Gastroesophageal sphincter (tissue), 4 donors: ENCODE measurements at regions not wholly inside any gene's neighbourhood (a gene's known extent, or its start where the extent isn't known, plus 50 kb on each side); places are given as distances from the start of the nearest gene placed in this dataset.

Experiments used
- ATAC-seq: fragments of 150-250 bp; one replicate; pipeline ENCODE4 v1.9.1; 2016; ENCODE audit warnings: mild to moderate bottlenecking, moderate library complexity
- H3K27ac ChIP-seq, 4 donors: fragments of 200-600 bp; sonication (generic) in 3 of 4; 1 replicate in 3 of 4; 2 replicates in 1 of 4; pipeline ENCODE4 v1.5.1; 2016 to 2019
- H3K27me3 ChIP-seq: fragments of 200-600 bp; sonication (generic); one replicate; pipeline ENCODE4 v1.5.1; 2019
- H3K36me3 ChIP-seq, 2 donors: fragments of 200-600 bp; sonication (generic); one replicate each; pipeline ENCODE4 v1.5.1; 2019; ENCODE audit warnings: control low read depth in 1 of 2
- H3K4me1 ChIP-seq, 3 donors: fragments of 200-600 bp; sonication (generic); 1 replicate in 2 of 3; 2 replicates in 1 of 3; pipeline ENCODE4 v1.5.1; 2016 to 2019; ENCODE audit warnings: control low read depth in 2 of 3
- H3K4me3 ChIP-seq, 2 donors: fragments of 200-600 bp; sonication (generic); one replicate each; pipeline ENCODE4 v1.5.1; 2019; ENCODE audit warnings: mild to moderate bottlenecking in 1 of 2, moderate library complexity in 1 of 2
- H3K9me3 ChIP-seq, 3 donors: fragments of 200-600 bp; sonication (generic); one replicate each; pipeline ENCODE4 v1.5.1; 2017 to 2019; ENCODE audit warnings: control low read depth in 2 of 3
- EP300 ChIP-seq: sonication (generic); formaldehyde crosslinking; IDR thresholded peaks from one replicate; pipeline ENCODE4 v1.6.1; 2017; ENCODE audit warnings: antibody characterized with exemption, mild to moderate bottlenecking
- POLR2A ChIP-seq, 2 donors: fragments of 450-650 bp; IDR thresholded peaks; one replicate each; pipeline ENCODE4 v1.6.1; 2017; ENCODE audit warnings: antibody characterized with exemption in 2 of 2, mild to moderate bottlenecking in 2 of 2, moderate library complexity in 1 of 2
- POLR2AphosphoS5 ChIP-seq: sonication (generic); formaldehyde crosslinking; IDR thresholded peaks from one replicate; pipeline ENCODE4 v1.6.1; 2017; ENCODE audit warnings: antibody characterized with exemption
- WGBS, 2 donors: methylation state at CpG; one replicate each; pipeline ENCODE4 v1.1.5; 2018; ENCODE audit warnings: low coverage in 1 of 2; 5-methylcytosine and 5-hydroxymethylcytosine counted together
- TF ChIP-seq, protein P1 (sequence below), 4 experiments: fragments of 200-600 bp in 2 of 4; fragments of 450-650 bp in 2 of 4; sonication (generic) in 1 of 4; IDR thresholded peaks; one replicate each; pipeline ENCODE4 v1.5.1; 2017 to 2019; ENCODE audit warnings: antibody characterized with exemption in 4 of 4, mild to moderate bottlenecking in 2 of 4, moderate library complexity in 2 of 4

DNA sequence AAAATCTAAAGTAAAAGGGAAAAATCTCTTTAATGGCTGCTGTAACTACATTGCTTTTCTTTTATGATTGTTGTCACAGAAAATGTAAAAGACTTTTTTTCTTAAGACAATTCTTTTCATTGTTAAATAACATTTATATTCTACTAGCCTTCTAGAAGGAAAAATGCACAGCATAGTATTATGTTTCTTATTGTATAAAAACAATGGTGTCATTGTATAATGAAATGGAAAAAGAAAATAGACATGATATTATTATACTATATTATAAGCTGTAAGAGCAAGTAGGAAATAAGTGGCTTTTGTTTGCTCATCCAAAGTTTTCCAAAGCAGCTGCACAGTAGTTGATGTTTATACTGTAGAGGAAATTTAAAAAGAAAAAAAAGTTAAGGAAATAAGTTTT is 1021.7 kb downstream of the EFNA5 start:
- no peak overlapping the region for H3K27ac ChIP-seq
- peaks cover 0 to 5% (median 0%) of the 10 kb centered on the region in 3 donors for H3K9me3 ChIP-seq
- H3K4me3 ChIP-seq = no peak overlapping the region
- H3K4me1 ChIP-seq = no peaks in the 10 kb centered on the region
- no peak for ATAC-seq
- H3K27me3 ChIP-seq = no peaks in the 10 kb centered on the region
- H3K36me3 ChIP-seq = no peaks in the 10 kb centered on the region
- TF ChIP-seq, protein P1, sequence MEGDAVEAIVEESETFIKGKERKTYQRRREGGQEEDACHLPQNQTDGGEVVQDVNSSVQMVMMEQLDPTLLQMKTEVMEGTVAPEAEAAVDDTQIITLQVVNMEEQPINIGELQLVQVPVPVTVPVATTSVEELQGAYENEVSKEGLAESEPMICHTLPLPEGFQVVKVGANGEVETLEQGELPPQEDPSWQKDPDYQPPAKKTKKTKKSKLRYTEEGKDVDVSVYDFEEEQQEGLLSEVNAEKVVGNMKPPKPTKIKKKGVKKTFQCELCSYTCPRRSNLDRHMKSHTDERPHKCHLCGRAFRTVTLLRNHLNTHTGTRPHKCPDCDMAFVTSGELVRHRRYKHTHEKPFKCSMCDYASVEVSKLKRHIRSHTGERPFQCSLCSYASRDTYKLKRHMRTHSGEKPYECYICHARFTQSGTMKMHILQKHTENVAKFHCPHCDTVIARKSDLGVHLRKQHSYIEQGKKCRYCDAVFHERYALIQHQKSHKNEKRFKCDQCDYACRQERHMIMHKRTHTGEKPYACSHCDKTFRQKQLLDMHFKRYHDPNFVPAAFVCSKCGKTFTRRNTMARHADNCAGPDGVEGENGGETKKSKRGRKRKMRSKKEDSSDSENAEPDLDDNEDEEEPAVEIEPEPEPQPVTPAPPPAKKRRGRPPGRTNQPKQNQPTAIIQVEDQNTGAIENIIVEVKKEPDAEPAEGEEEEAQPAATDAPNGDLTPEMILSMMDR (IDR thresholded peaks at IDR 0.05) = no peak
- TF ChIP-seq EP300 (no peak), POLR2A (IDR thresholded peaks at IDR 0.05) (no peak), POLR2AphosphoS5 (no peak)

DNA sequence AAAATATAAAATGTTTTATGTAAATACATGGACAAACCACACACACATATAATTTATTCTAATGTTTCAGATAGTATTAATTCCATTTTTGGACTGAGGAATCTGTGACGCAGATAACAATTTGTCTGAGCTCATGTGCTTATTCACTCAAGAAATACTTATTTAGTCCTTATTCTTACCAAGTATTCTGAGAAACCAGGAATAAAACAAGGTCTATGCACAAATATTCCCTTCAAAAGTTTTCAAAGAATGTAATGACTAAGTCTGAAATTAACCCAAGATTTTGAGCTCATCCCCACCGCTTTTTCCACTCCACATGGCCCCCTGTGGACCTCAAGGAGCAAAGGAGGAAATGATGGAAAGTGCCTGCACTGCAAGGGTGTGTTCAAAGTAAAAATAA is 1022.3 kb downstream of the EFNA5 start:
- Histone ChIP-seq H3K9me3 (no peaks in the 10 kb centered on the region), H3K36me3 (no peaks in the 10 kb centered on the region), H3K4me3 (no peak overlapping the region), H3K27me3 (no peaks in the 10 kb centered on the region), H3K4me1 (no peaks in the 10 kb centered on the region), H3K27ac (no peak overlapping the region)
- TF ChIP-seq, protein P1 (IDR thresholded peaks at IDR 0.05) = no peak
- no peak for TF ChIP-seq POLR2AphosphoS5
- no peak for TF ChIP-seq POLR2A (IDR thresholded peaks at IDR 0.05)
- no peak for TF ChIP-seq EP300
- WGBS, 2 donors = 80 to 95% methylated on average over 2 of the region's 2 CpGs
- no peak for ATAC-seq

GRCh38 chr5:106646106-106646505 is 1024.6 kb downstream of the EFNA5 start:
- Histone ChIP-seq H3K36me3 (no peaks in the 10 kb centered on the region), H3K4me3 (no peak overlapping the region), H3K27ac (no peak overlapping the region), H3K9me3 (no peaks in the 10 kb centered on the region), H3K4me1 (no peaks in the 10 kb centered on the region), H3K27me3 (no peaks in the 10 kb centered on the region)
- 91 to 100% methylated on average over 1 of the region's 1 CpG for WGBS, 2 donors
- TF ChIP-seq POLR2A (IDR thresholded peaks at IDR 0.05) (no peak), POLR2AphosphoS5 (no peak), EP300 (no peak)
- TF ChIP-seq, protein P1 (IDR thresholded peaks at IDR 0.05) = no peak
- ATAC-seq = no peak

DNA sequence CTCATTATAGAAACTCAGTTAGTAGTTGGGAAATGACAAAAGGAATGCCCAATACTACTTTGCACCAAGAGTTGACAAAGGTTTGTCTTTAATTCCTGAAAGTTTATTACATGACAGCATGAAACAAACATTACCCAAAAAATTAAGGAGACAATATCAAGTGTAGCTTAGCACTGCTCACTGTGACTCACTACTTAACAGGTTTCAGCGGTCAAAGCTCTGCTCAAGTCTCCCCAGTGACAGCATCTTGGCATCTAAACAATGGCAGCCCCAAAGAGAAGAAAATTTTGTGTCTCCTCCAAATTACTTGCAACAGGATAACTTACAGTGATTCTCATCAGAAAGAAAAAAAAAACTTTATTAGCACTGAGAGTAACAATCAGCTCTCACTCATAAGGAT is 1030.2 kb downstream of the EFNA5 start:
- ATAC-seq = no peak
- no peak for TF ChIP-seq POLR2AphosphoS5
- no peak for TF ChIP-seq EP300
- TF ChIP-seq, protein P1 (IDR thresholded peaks at IDR 0.05) = no peak
- no peak for TF ChIP-seq POLR2A (IDR thresholded peaks at IDR 0.05)
- no peaks in the 10 kb centered on the region for H3K9me3 ChIP-seq
- WGBS, 2 donors = 75 to 78% methylated on average over 1 of the region's 1 CpG
- no peak overlapping the region for H3K4me3 ChIP-seq
- H3K27ac ChIP-seq = no peak overlapping the region
- no peaks in the 10 kb centered on the region for H3K36me3 ChIP-seq
- no peaks in the 10 kb centered on the region for H3K4me1 ChIP-seq
- H3K27me3 ChIP-seq = no peaks in the 10 kb centered on the region

DNA sequence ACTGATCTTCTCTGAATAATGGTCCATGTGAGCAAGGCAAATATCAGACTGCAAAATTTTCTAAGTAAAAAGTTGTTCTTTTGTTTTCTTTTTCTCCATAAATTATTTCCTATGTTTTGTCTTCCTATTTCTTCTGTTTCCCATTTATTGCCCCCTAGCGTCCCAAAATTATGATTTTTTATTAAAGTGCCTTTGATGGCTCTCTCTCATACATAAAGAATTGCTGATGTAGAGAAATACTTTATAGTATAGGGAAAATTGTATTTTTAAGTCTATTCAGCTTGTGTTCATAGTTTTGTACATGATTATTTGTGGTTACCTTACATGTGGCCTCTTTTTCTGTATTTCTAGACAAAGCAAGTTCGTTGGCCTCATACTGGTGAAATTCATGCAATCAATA is 1031.2 kb downstream of the EFNA5 start:
- 47 to 81% methylated on average over 2 of the region's 2 CpGs for WGBS, 2 donors

More for the DNA sequence above, 1031.2 kb downstream of the EFNA5 start:
- Histone ChIP-seq H3K9me3 (no peaks in the 10 kb centered on the region), H3K36me3 (no peaks in the 10 kb centered on the region), H3K4me1 (no peaks in the 10 kb centered on the region), H3K27me3 (no peaks in the 10 kb centered on the region), H3K27ac (no peak overlapping the region), H3K4me3 (no peak overlapping the region)
- TF ChIP-seq, protein P1 (IDR thresholded peaks at IDR 0.05) = no peak
- TF ChIP-seq EP300 (no peak), POLR2AphosphoS5 (no peak), POLR2A (IDR thresholded peaks at IDR 0.05) (no peak)
- no peak for ATAC-seq
